B cell (primary cell): ENCODE measurements at regions not wholly inside any gene's neighbourhood (a gene's known extent, or its start where the extent isn't known, plus 50 kb on each side); places are given as distances from the start of the nearest gene placed in this dataset.

Source experiments
- ATAC-seq: fragments of 200-7000 bp; cut with Tn5 transposase; one replicate; pipeline ENCODE4 v1.10.0; 2021; ENCODE audit warnings: low read depth, mild to moderate bottlenecking, moderate number of reproducible peaks, moderate library complexity
- CTCF ChIA-PET: fragments of 350-600 bp; sonication (Branson Sonifier 250); formaldehyde crosslinking; loops from one replicate; lab custom pipeline; 2021; ENCODE audit warnings: antibody characterized with exemption, inconsistent platforms; lab: Charles Lee
- POLR2A ChIA-PET: fragments of 350-600 bp; sonication (Branson Sonifier 250); formaldehyde crosslinking; loops from one replicate; lab custom pipeline; 2021; ENCODE audit warnings: antibody characterized with exemption; lab: Charles Lee
- DNase-seq: peaks from one replicate; pipeline ENCODE4 v3.0.0; 2013
- H2AFZ ChIP-seq: 2 replicates; pipeline ENCODE4 v1.6.1; 2012; ENCODE audit warnings: mild to moderate bottlenecking, low read depth, low read length; ENCODE audit not compliant: insufficient read depth, poor library complexity, severe bottlenecking
- H3K27ac ChIP-seq, 2 donors: 1 replicate in 1 of 2; 2 replicates in 1 of 2; pipeline ENCODE4 v1.5.1; 2012 to 2013; ENCODE audit warnings: low read length in 2 of 2, mild to moderate bottlenecking in 2 of 2, moderate library complexity in 1 of 2
- H3K27me3 ChIP-seq, 4 experiments: fragments of 200-600 bp in 1 of 4; sonication (generic) in 1 of 4; replicated peaks in 1 of 4; 1 replicate in 2 of 4; 2 replicates in 2 of 4; pipeline versions ENCODE4 v1.6.1 to v1.7.0; 2013 to 2016; ENCODE audit warnings: low read length in 3 of 4, mild to moderate bottlenecking in 2 of 4, mixed read lengths in 1 of 4, moderate library complexity in 1 of 4; ENCODE audit not compliant: insufficient read depth in 4 of 4, control insufficient read depth in 3 of 4; ENCODE audit errors: control extremely low read depth in 1 of 4
- H3K36me3 ChIP-seq, 2 experiments: replicated peaks in 1 of 2; 1 replicate in 1 of 2; 2 replicates in 1 of 2; pipeline versions ENCODE4 v1.6.1 to v1.7.1; 2013; ENCODE audit warnings: low read length in 1 of 2; ENCODE audit not compliant: insufficient read depth in 2 of 2, control insufficient read depth in 1 of 2; ENCODE audit errors: control extremely low read depth in 1 of 2, extremely low read depth in 1 of 2
- H3K4me1 ChIP-seq, 2 donors: fragments of 200-600 bp in 1 of 2; sonication (generic) in 1 of 2; 1 replicate in 1 of 2; 2 replicates in 1 of 2; pipeline versions ENCODE4 v1.5.1 to v1.6.1; 2013 to 2017; ENCODE audit warnings: low read length in 2 of 2; ENCODE audit not compliant: control insufficient read depth in 2 of 2, insufficient read depth in 2 of 2
- H3K4me2 ChIP-seq: replicated peaks from 2 replicates; pipeline ENCODE3; 2012; ENCODE audit warnings: mild to moderate bottlenecking, low read depth, low read length; ENCODE audit not compliant: poor library complexity, severe bottlenecking
- H3K4me3 ChIP-seq, 5 experiments: fragments of 200-600 bp in 1 of 5; sonication (generic) in 1 of 5; 1 replicate in 3 of 5; 2 replicates in 2 of 5; pipeline versions ENCODE4 v1.5.1 to v1.7.0; 2011 to 2016; ENCODE audit warnings: low read length in 4 of 5, mild to moderate bottlenecking in 4 of 5, low read depth in 2 of 5, control low read depth in 1 of 5, moderate library complexity in 1 of 5; ENCODE audit not compliant: insufficient read depth in 1 of 5; ENCODE audit errors: control extremely low read depth in 1 of 5, extremely low read depth in 1 of 5
- H3K79me2 ChIP-seq: fragments of 200-600 bp; sonication (generic); one replicate; pipeline ENCODE4 v1.6.0; 2016; ENCODE audit warnings: low read length; ENCODE audit not compliant: control insufficient read depth, insufficient read depth
- H3K9ac ChIP-seq: fragments of 200-600 bp; sonication (generic); 2 replicates; pipeline ENCODE4 v1.6.1; 2017; ENCODE audit warnings: mild to moderate bottlenecking, low read length, moderate library complexity
- H3K9me3 ChIP-seq, 3 donors: one replicate each; pipeline versions ENCODE4 v1.6.1 to v1.7.1; 2013; ENCODE audit warnings: low read length in 2 of 3; ENCODE audit not compliant: control insufficient read depth in 2 of 3, insufficient read depth in 1 of 3; ENCODE audit errors: control extremely low read depth in 1 of 3
- H4K20me1 ChIP-seq: 2 replicates; pipeline ENCODE4 v1.6.0; 2012; ENCODE audit warnings: mild to moderate bottlenecking, low read length; ENCODE audit not compliant: insufficient read depth, control insufficient read depth, poor library complexity, severe bottlenecking
- H3K27ac Mint-ChIP-seq: one replicate; pipeline ENCODE4 v1.8.0; 2021; ENCODE audit warnings: mixed read lengths
- H3K27me3 Mint-ChIP-seq: one replicate; pipeline ENCODE4 v1.8.0; 2021; ENCODE audit warnings: mixed read lengths
- H3K4me1 Mint-ChIP-seq: one replicate; pipeline ENCODE4 v1.8.0; 2021; ENCODE audit warnings: mixed read lengths
- H3K4me3 Mint-ChIP-seq: one replicate; pipeline ENCODE4 v1.8.0; 2021; ENCODE audit warnings: mixed read lengths
- H3K9me3 Mint-ChIP-seq: one replicate; pipeline ENCODE4 v1.8.0; 2022; ENCODE audit warnings: mixed read lengths; ENCODE audit not compliant: insufficient read depth
- CTCF ChIP-seq: fragments of 200-600 bp; IDR thresholded peaks from one replicate; pipeline ENCODE4 v1.8.0; 2022; ENCODE audit warnings: antibody characterized with exemption, mild to moderate bottlenecking
- EZH2 ChIP-seq: IDR thresholded peaks from 2 replicates; pipeline ENCODE4 v1.6.1; 2012; ENCODE audit warnings: borderline replicate concordance, low read depth, mild to moderate bottlenecking, moderate library complexity, low read length; ENCODE audit not compliant: insufficient read depth, poor library complexity, severe bottlenecking
- WGBS: methylation state at CpG from one replicate; pipeline ENCODE4 v1.1.5; 2013; ENCODE audit warnings: missing lambda C conversion rate; ENCODE audit not compliant: insufficient coverage; 5-methylcytosine and 5-hydroxymethylcytosine counted together
- intact Hi-C: fragments of 100-400 bp; cut with micrococcal nuclease; formaldehyde crosslinking; loops from one replicate; pipeline ENCODE4 v1.10.0; 2022

- H3K27me3 Mint-ChIP-seq, result no peaks in the 10 kb centered on the region
- Histone ChIP-seq H3K27ac (no peak overlapping the region), H3K79me2 (no peaks in the 10 kb centered on the region), H4K20me1 (no peaks in the 10 kb centered on the region), H3K4me3 (no peak overlapping the region), H3K36me3 (no peaks in the 10 kb centered on the region), H3K9me3 (no peaks in the 10 kb centered on the region), H3K4me2 (no peak overlapping the region), H3K4me1 (no peaks in the 10 kb centered on the region), H2AFZ (no peak overlapping the region), H3K27me3 (no peaks in the 10 kb centered on the region), H3K9ac (no peak overlapping the region)
- no peak for DNase-seq
- H3K4me1 Mint-ChIP-seq, result no peaks in the 10 kb centered on the region
- H3K27ac Mint-ChIP-seq, result no peak overlapping the region
- POLR2A ChIA-PET, result interaction anchor here (0.7 kb wide), 1 partner anchor 23 kb away, joined by 3 read pairs; no protein-coding TSS in a partner anchor
- H3K4me3 Mint-ChIP-seq, result no peak overlapping the region
- intact Hi-C loops, result no loop called here
- WGBS, result 100% methylated on average over 1 of the region's 3 CpGs
- TF ChIP-seq EZH2 (no peak), CTCF (no peak)
- no peaks in the 10 kb centered on the region for H3K9me3 Mint-ChIP-seq
- CTCF ChIA-PET, result no interaction called here
- ATAC-seq, result no peak
Observed at GRCh38 chr5:34553581-34553980, 102.5 kb upstream of the RAI14 start.

- Histone ChIP-seq H2AFZ (no peak overlapping the region), H3K9ac (no peak overlapping the region), H3K4me1 (no peaks in the 10 kb centered on the region), H3K79me2 (no peaks in the 10 kb centered on the region), H3K4me3 (no peak overlapping the region), H3K27me3 (no peaks in the 10 kb centered on the region), H3K27ac (no peak overlapping the region), H3K36me3 (no peaks in the 10 kb centered on the region), H3K9me3 (no peaks in the 10 kb centered on the region), H3K4me2 (no peak overlapping the region), H4K20me1 (no peaks in the 10 kb centered on the region)
- TF ChIP-seq CTCF, result no peak
- no peak for TF ChIP-seq EZH2
- intact Hi-C loops, result no loop called here
- WGBS, result 74% methylated on average over 4 of the region's 5 CpGs
- Mint-ChIP-seq H3K4me3 (no peak overlapping the region), H3K9me3 (no peaks in the 10 kb centered on the region), H3K4me1 (no peaks in the 10 kb centered on the region), H3K27me3 (no peaks in the 10 kb centered on the region), H3K27ac (no peak overlapping the region)
- no peak for DNase-seq
- ChIA-PET POLR2A (no interaction called here), CTCF (no interaction called here)
- no peak for ATAC-seq
Observed at GRCh38 chr5:34554641-34555040, 101.5 kb upstream of the RAI14 start.
